ENCODE measurements at regions not wholly inside any gene's neighbourhood (a gene's known extent, or its start where the extent isn't known, plus 50 kb on each side); places are given as distances from the start of the nearest gene placed in this dataset.
"Not testable (repeated sequence)": the region's sequence is repeated elsewhere in the genome, so short reads cannot be mapped to it uniquely, and the experiment has no call there.

- DNase-seq (ENCODE audit: extremely low spot score, insufficient read length, low read depth); FAIRE-seq: not testable (repeated sequence)
Measured at GRCh38 chr1:148387122-148387948, 95.8 kb downstream of the PPIAL4G start.

- FAIRE-seq = no peak
- DNase-seq (ENCODE audit: extremely low spot score, insufficient read length, low read depth) = no peak
Measured at GRCh38 chr1:148386617-148387016, 96.5 kb downstream of the PPIAL4G start.

- DNase-seq (ENCODE audit: extremely low spot score, insufficient read length, low read depth); FAIRE-seq: not testable (repeated sequence)
Measured at GRCh38 chr1:148386031-148386398, 97.1 kb downstream of the PPIAL4G start.

GRCh38 chr1:148385371-148386030 is 97.6 kb downstream of the PPIAL4G start:
- FAIRE-seq (no peak), DNase-seq (ENCODE audit: extremely low spot score, insufficient read length, low read depth) (no peak)

GRCh38 chr1:148383966-148384365 is 99.1 kb downstream of the PPIAL4G start:
- DNase-seq (ENCODE audit: extremely low spot score, insufficient read length, low read depth) (no peak), FAIRE-seq (no peak)

GRCh38 chr1:148379697-148380096 is 103.4 kb downstream of the PPIAL4G start:
- DNase-seq (ENCODE audit: extremely low spot score, insufficient read length, low read depth) = no peak
- FAIRE-seq = no peak

- DNase-seq (ENCODE audit: extremely low spot score, insufficient read length, low read depth) (no peak), FAIRE-seq (no peak)
Measured at GRCh38 chr1:148379170-148379500, 104.0 kb downstream of the PPIAL4G start.

GRCh38 chr1:148377992-148378391 is 105.1 kb downstream of the PPIAL4G start:
- not testable (repeated sequence) for FAIRE-seq

GRCh38 chr1:148377045-148377444 is 106.1 kb downstream of the PPIAL4G start:
- FAIRE-seq; DNase-seq (ENCODE audit: extremely low spot score, insufficient read length, low read depth): not testable (repeated sequence)

More at GRCh38 chr1:148377992-148378391, 105.1 kb downstream of the PPIAL4G start:
- not testable (repeated sequence) for DNase-seq (ENCODE audit: extremely low spot score, insufficient read length, low read depth)

GRCh38 chr1:148374101-148374500 is 109.0 kb downstream of the PPIAL4G start:
- DNase-seq (ENCODE audit: extremely low spot score, insufficient read length, low read depth) (no peak), FAIRE-seq (no peak)

- DNase-seq (ENCODE audit: extremely low spot score, insufficient read length, low read depth) (no peak), FAIRE-seq (no peak)
Measured at GRCh38 chr1:148373192-148373925, 109.7 kb downstream of the PPIAL4G start.

GRCh38 chr1:148372731-148373130 is 110.4 kb downstream of the PPIAL4G start:
- DNase-seq (ENCODE audit: extremely low spot score, insufficient read length, low read depth) = no peak
- no peak for FAIRE-seq

- not testable (repeated sequence) for DNase-seq (ENCODE audit: extremely low spot score, insufficient read length, low read depth); FAIRE-seq
Measured at GRCh38 chr1:148372051-148372726, 110.9 kb downstream of the PPIAL4G start.

- DNase-seq (ENCODE audit: extremely low spot score, insufficient read length, low read depth) = peak; percentile 36
- FAIRE-seq = not testable (repeated sequence)
Measured at GRCh38 chr1:148371551-148371994, 111.5 kb downstream of the PPIAL4G start.

GRCh38 chr1:148370661-148371060 is 112.4 kb downstream of the PPIAL4G start:
- DNase-seq (ENCODE audit: extremely low spot score, insufficient read length, low read depth); FAIRE-seq: not testable (repeated sequence)

- DNase-seq (ENCODE audit: extremely low spot score, insufficient read length, low read depth) (no peak), FAIRE-seq (no peak)
Measured at GRCh38 chr1:148367596-148367995, 115.5 kb downstream of the PPIAL4G start.

- FAIRE-seq; DNase-seq (ENCODE audit: extremely low spot score, insufficient read length, low read depth): not testable (repeated sequence)
Measured at GRCh38 chr1:148366136-148366753, 116.9 kb downstream of the PPIAL4G start.

GRCh38 chr1:148365151-148365550 is 118.0 kb downstream of the PPIAL4G start:
- DNase-seq (ENCODE audit: extremely low spot score, insufficient read length, low read depth); FAIRE-seq: not testable (repeated sequence)

- not testable (repeated sequence) for DNase-seq (ENCODE audit: extremely low spot score, insufficient read length, low read depth); FAIRE-seq
Measured at GRCh38 chr1:148363979-148364378, 119.1 kb downstream of the PPIAL4G start.

Measured in GM18507 (cell line).